K562 (cell line): ENCODE measurements at regions not wholly inside any gene's neighbourhood (a gene's known extent, or its start where the extent isn't known, plus 50 kb on each side); places are given as distances from the start of the nearest gene placed in this dataset.

Experiments
- ATAC-seq: fragments of 200-7000 bp; cut with Tn5 transposase; 3 replicates; pipeline ENCODE4 v1.9.1; 2020; ENCODE audit warnings: moderate library complexity
- BruUV-seq: library from RNA; stranded (reverse); fragments of 400-500 nt; replicated peaks from 2 replicates; lab custom pipeline; 2021; lab: Mats Ljungman, UMichigan
- CTCF ChIA-PET: fragments of 300-600 bp; formaldehyde crosslinking; extraction: SDS; loops from one replicate; lab custom pipeline; 2021; ENCODE audit warnings: low intra/inter-chr PET ratio; lab: Yijun Ruan, JAX
- POLR2A ChIA-PET: fragments of 300-600, 350-650 bp; sonication (Branson Sonifier 250); formaldehyde crosslinking; extraction: SDS; loops from one replicate; lab custom pipeline; 2021; ENCODE audit warnings: antibody characterized with exemption, inconsistent platforms; lab: Yijun Ruan, JAX
- DNase-seq, 4 experiments: peaks; one replicate each; pipeline versions ENCODE4 v3.0.0 to v3.0.0-alpha.2; 2011 to 2018; ENCODE audit warnings: low spot score in 3 of 4, mixed read lengths in 3 of 4; ENCODE audit errors: extremely low read depth in 1 of 4
- FAIRE-seq: peaks from 2 replicates; lab custom pipeline; 2011; peaks lifted over from hg19 to GRCh38; lab: Jason Lieb, UNC
- H2AFZ ChIP-seq: 2 replicates; pipeline ENCODE4 v1.6.0; 2011; ENCODE audit warnings: low read depth, low read length, control low read depth, inconsistent platforms
- H3K27ac ChIP-seq: fragments of 200-600 bp; 3 replicates; pipeline ENCODE4 v1.8.0; 2011; ENCODE audit warnings: low read depth, mild to moderate bottlenecking, control low read depth, inconsistent platforms, low read length, moderate library complexity, mixed read lengths; ENCODE audit errors: extremely low read depth
- H3K27me3 ChIP-seq, 2 experiments: fragments of 300-600 bp in 1 of 2; 2 replicates in 1 of 2; 3 replicates in 1 of 2; pipeline versions ENCODE4 v1.6.0 to v1.8.0; 2011; ENCODE audit warnings: inconsistent platforms in 2 of 2, low read length in 2 of 2, mild to moderate bottlenecking in 1 of 2, mixed read lengths in 1 of 2, moderate library complexity in 1 of 2; ENCODE audit not compliant: control insufficient read depth in 2 of 2, insufficient read depth in 2 of 2
- H3K36me3 ChIP-seq: fragments of 300-600 bp; 3 replicates; pipeline ENCODE4 v1.8.0; 2011; ENCODE audit warnings: mild to moderate bottlenecking, low read length, inconsistent platforms; ENCODE audit not compliant: control insufficient read depth, insufficient read depth
- H3K4me1 ChIP-seq, 2 experiments: fragments of 200-600 bp in 1 of 2; replicated peaks in 1 of 2; 2 replicates in 1 of 2; 3 replicates in 1 of 2; pipeline versions ENCODE4 v1.5.1 to v1.8.0; 2011; ENCODE audit warnings: inconsistent platforms in 2 of 2, low read length in 2 of 2, mild to moderate bottlenecking in 1 of 2, mixed read lengths in 1 of 2, moderate library complexity in 1 of 2; ENCODE audit not compliant: control insufficient read depth in 2 of 2, insufficient read depth in 2 of 2
- H3K4me2 ChIP-seq: 2 replicates; pipeline ENCODE4 v1.6.1; 2011; ENCODE audit warnings: low read length, control low read depth, inconsistent platforms, mixed read lengths; ENCODE audit not compliant: insufficient read depth
- H3K4me3 ChIP-seq: fragments of 200-600 bp; sonication (generic), shearing (Covaris generic); 2 replicates; pipeline ENCODE4 v1.5.1; 2016; ENCODE audit warnings: control low read depth, inconsistent platforms
- H3K79me2 ChIP-seq: fragments of 200-600 bp; 3 replicates; pipeline ENCODE4 v1.8.0; 2011; ENCODE audit warnings: low read length, inconsistent platforms; ENCODE audit not compliant: control insufficient read depth, insufficient read depth
- H3K9ac ChIP-seq, 2 experiments: 2 replicates each; pipeline versions ENCODE4 v1.6.0 to v1.6.1; 2011; ENCODE audit warnings: low read depth in 2 of 2, low read length in 2 of 2, control low read depth in 1 of 2, inconsistent platforms in 1 of 2, mild to moderate bottlenecking in 1 of 2, mixed read lengths in 1 of 2; ENCODE audit not compliant: insufficient read depth in 1 of 2
- H3K9me1 ChIP-seq: one replicate; pipeline ENCODE4 v1.6.0; 2011; ENCODE audit warnings: inconsistent platforms, mild to moderate bottlenecking, low read length, moderate library complexity; ENCODE audit not compliant: control insufficient read depth, insufficient read depth
- H3K9me3 ChIP-seq: replicated peaks from 2 replicates; pipeline ENCODE4 v1.5.1; 2011; ENCODE audit warnings: low read depth, low read length, inconsistent platforms; ENCODE audit not compliant: control insufficient read depth, insufficient read depth
- H4K20me1 ChIP-seq: replicated peaks from 2 replicates; pipeline ENCODE4 v1.6.1; 2011; ENCODE audit warnings: low read length, inconsistent platforms, mixed read lengths; ENCODE audit not compliant: control insufficient read depth, insufficient read depth
- EP300 ChIP-seq: IDR thresholded peaks from 2 replicates; pipeline ENCODE4 v1.6.1; 2012; ENCODE audit warnings: low read length, improper control_type of control experiment
- HCFC1 ChIP-seq: IDR thresholded peaks from 2 replicates; pipeline ENCODE4 v1.6.1; 2012; ENCODE audit warnings: low read depth, low read length, improper control_type of control experiment
- MBD2 ChIP-seq: sonication (generic); IDR thresholded peaks from 2 replicates; pipeline ENCODE4 v1.6.1; 2016; ENCODE audit warnings: low read depth, borderline replicate concordance
- MTF1 ChIP-seq: fragments of 250-450 bp; sonication (Bioruptor Pico); IDR thresholded peaks from 2 replicates; pipeline ENCODE4 v1.9.0; 2021; ENCODE audit warnings: moderate library complexity, mild to moderate bottlenecking, inconsistent platforms, borderline replicate concordance
- POLR2AphosphoS5 ChIP-seq: IDR thresholded peaks from 2 replicates; pipeline ENCODE4 v1.6.1; 2011; ENCODE audit warnings: mild to moderate bottlenecking, low read depth, low read length, moderate library complexity; ENCODE audit not compliant: control insufficient read depth, insufficient read depth
- ZEB2 ChIP-seq: fragments of 450-650 bp; IDR thresholded peaks from 2 replicates; pipeline ENCODE4 v1.6.1; 2016
- ZKSCAN8 ChIP-seq: fragments of 200-800 bp; sonication (Bioruptor generic); IDR thresholded peaks from 2 replicates; pipeline ENCODE4 v1.6.1; 2016; ENCODE audit warnings: missing genetic modification characterization, missing compliant biosample characterization
- ZZZ3 ChIP-seq: fragments of 450-650 bp; IDR thresholded peaks from 2 replicates; pipeline ENCODE4 v1.6.1; 2016; ENCODE audit warnings: antibody characterized with exemption, mild to moderate bottlenecking, moderate library complexity
- WGBS: fragments of 100-300 bp; shearing (Covaris generic); methylation state at CpG from one replicate; pipeline ENCODE4 v1.1.6; 2016; ENCODE audit warnings: low coverage, mixed read lengths; ENCODE audit not compliant: insufficient coverage; ENCODE audit errors: missing lambda C conversion rate; 5-methylcytosine and 5-hydroxymethylcytosine counted together
- in situ Hi-C: fragments of 300-500 bp; cut with MboI; formaldehyde crosslinking; loops from 4 replicates; pipeline ENCODE4 v1.15.0; 2018; ENCODE audit warnings: inconsistent platforms, mixed read lengths
- intact Hi-C: fragments of 100-400 bp; cut with micrococcal nuclease; formaldehyde crosslinking; loops from 2 replicates; pipeline ENCODE4 v1.14.2; 2022
- TF ChIP-seq, protein P1 (sequence below): fragments of 250-450 bp; sonication (Bioruptor Pico); IDR thresholded peaks from 2 replicates; pipeline ENCODE4 v1.8.0; 2022; ENCODE audit warnings: moderate library complexity, mild to moderate bottlenecking, inconsistent platforms
- TF ChIP-seq, protein P2 (sequence below): fragments of 450-650 bp; IDR thresholded peaks from one replicate; pipeline ENCODE4 v1.6.1; 2018; ENCODE audit warnings: mild to moderate bottlenecking, moderate library complexity; ENCODE audit not compliant: partially characterized antibody
- TF ChIP-seq, protein P3 (sequence below): fragments of 200-800 bp; sonication (Bioruptor generic); IDR thresholded peaks from 2 replicates; pipeline ENCODE4 v1.6.1; 2017; ENCODE audit warnings: missing genetic modification characterization, missing compliant biosample characterization
- TF ChIP-seq, protein P4 (sequence below): sonication (generic); formaldehyde crosslinking; IDR thresholded peaks from 2 replicates; pipeline ENCODE4 v1.8.1; 2022; ENCODE audit warnings: missing genetic modification reagents

DNA sequence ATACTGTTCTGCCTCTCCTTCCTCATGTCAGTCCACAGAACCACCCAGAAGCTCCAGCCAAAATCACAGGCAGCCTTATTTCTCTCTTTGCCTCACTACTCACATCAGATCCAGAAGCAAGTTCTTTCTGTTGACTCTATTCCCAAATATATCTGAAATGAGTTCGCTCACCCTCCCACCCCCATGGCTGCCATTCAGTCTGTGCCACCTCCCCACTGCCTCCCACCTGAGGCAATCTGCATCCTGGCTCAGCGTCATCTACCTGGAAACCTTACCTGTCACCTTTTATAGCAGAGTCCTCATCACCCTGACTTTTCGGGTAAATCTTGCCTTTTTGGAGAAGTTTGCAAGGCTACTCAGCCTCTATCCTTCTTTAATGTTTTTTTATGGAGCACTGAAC, 501.8 kb downstream of the BCL11B start:
- no peak overlapping the region for H3K4me2 ChIP-seq
- no peak overlapping the region for H2AFZ ChIP-seq
- intact Hi-C loops (no loop called here), in situ Hi-C loops (no loop called here)
- WGBS = 9% methylated on average over 3 of the region's 3 CpGs
- no peaks in the 10 kb centered on the region for H3K36me3 ChIP-seq
- no peak overlapping the region for H3K9ac ChIP-seq
- no peaks in the 10 kb centered on the region for H3K9me3 ChIP-seq
- no TSS peak for BruUV-seq
- no peaks in the 10 kb centered on the region for H3K79me2 ChIP-seq
- H3K27ac ChIP-seq = no peak overlapping the region
- TF ChIP-seq, protein P1, sequence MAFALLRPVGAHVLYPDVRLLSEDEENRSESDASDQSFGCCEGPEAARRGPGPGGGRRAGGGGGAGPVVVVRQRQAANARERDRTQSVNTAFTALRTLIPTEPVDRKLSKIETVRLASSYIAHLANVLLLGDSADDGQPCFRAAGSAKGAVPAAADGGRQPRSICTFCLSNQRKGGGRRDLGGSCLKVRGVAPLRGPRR (CRISPR knock-in tag) = no peak
- TF ChIP-seq MTF1 (CRISPR knock-in tag) (no peak), ZZZ3 (no peak), ZEB2 (no peak), POLR2AphosphoS5 (no peak), HCFC1 (no peak), EP300 (no peak), MBD2 (no peak), ZKSCAN8 (no peak)
- TF ChIP-seq, protein P2, sequence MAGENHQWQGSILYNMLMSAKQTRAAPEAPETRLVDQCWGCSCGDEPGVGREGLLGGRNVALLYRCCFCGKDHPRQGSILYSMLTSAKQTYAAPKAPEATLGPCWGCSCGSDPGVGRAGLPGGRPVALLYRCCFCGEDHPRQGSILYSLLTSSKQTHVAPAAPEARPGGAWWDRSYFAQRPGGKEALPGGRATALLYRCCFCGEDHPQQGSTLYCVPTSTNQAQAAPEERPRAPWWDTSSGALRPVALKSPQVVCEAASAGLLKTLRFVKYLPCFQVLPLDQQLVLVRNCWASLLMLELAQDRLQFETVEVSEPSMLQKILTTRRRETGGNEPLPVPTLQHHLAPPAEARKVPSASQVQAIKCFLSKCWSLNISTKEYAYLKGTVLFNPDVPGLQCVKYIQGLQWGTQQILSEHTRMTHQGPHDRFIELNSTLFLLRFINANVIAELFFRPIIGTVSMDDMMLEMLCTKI = no peak
- TF ChIP-seq, protein P3, sequence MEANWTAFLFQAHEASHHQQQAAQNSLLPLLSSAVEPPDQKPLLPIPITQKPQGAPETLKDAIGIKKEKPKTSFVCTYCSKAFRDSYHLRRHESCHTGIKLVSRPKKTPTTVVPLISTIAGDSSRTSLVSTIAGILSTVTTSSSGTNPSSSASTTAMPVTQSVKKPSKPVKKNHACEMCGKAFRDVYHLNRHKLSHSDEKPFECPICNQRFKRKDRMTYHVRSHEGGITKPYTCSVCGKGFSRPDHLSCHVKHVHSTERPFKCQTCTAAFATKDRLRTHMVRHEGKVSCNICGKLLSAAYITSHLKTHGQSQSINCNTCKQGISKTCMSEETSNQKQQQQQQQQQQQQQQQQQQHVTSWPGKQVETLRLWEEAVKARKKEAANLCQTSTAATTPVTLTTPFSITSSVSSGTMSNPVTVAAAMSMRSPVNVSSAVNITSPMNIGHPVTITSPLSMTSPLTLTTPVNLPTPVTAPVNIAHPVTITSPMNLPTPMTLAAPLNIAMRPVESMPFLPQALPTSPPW = no peak
- TF ChIP-seq, protein P4, sequence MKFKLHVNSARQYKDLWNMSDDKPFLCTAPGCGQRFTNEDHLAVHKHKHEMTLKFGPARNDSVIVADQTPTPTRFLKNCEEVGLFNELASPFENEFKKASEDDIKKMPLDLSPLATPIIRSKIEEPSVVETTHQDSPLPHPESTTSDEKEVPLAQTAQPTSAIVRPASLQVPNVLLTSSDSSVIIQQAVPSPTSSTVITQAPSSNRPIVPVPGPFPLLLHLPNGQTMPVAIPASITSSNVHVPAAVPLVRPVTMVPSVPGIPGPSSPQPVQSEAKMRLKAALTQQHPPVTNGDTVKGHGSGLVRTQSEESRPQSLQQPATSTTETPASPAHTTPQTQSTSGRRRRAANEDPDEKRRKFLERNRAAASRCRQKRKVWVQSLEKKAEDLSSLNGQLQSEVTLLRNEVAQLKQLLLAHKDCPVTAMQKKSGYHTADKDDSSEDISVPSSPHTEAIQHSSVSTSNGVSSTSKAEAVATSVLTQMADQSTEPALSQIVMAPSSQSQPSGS (CRISPR knock-in tag) = no peak
- ATAC-seq (no peak), DNase-seq (no peak), FAIRE-seq (no peak)
- no peaks in the 10 kb centered on the region for H3K9me1 ChIP-seq
- no peaks in the 10 kb centered on the region for H3K27me3 ChIP-seq
- POLR2A ChIA-PET = no interaction called here
- H3K4me1 ChIP-seq = no peaks in the 10 kb centered on the region
- CTCF ChIA-PET = no interaction called here
- no peaks in the 10 kb centered on the region for H4K20me1 ChIP-seq
- no peak overlapping the region for H3K4me3 ChIP-seq
